Natural killer cell treated with Interleukin-12 subunit alpha and Interleukin-12 subunit beta and Interleukin-15 and Interleukin-18, amount 100 ng/mL, for 72 hours (primary cell): ENCODE measurements at regions not wholly inside any gene's neighbourhood (a gene's known extent, or its start where the extent isn't known, plus 50 kb on each side); places are given as distances from the start of the nearest gene placed in this dataset.

Experiments
- ATAC-seq, 2 donors: fragments of 150-1000 bp; cut with Tn5 transposase in 1 of 2; sonication (Bioruptor Pico), chemical (Tn5 transposase) in 1 of 2; 2 replicates each; pipeline ENCODE4 v1.10.0; 2021
- DNase-seq: peaks from one replicate; pipeline ENCODE4 v3.0.0; 2022; ENCODE audit warnings: low spot score
- H3K27ac Mint-ChIP-seq, 2 donors: 1 replicate in 1 of 2; 2 replicates in 1 of 2; pipeline ENCODE4 v1.8.0; 2022; ENCODE audit warnings: mixed read lengths in 2 of 2, mild to moderate bottlenecking in 1 of 2, moderate library complexity in 1 of 2
- H3K27me3 Mint-ChIP-seq, 2 donors: 1 replicate in 1 of 2; 2 replicates in 1 of 2; pipeline ENCODE4 v1.8.0; 2022; ENCODE audit warnings: mixed read lengths in 2 of 2
- H3K36me3 Mint-ChIP-seq: one replicate; pipeline ENCODE4 v1.8.0; 2022; ENCODE audit warnings: mixed read lengths
- H3K4me1 Mint-ChIP-seq, 2 donors: 1 replicate in 1 of 2; 2 replicates in 1 of 2; pipeline ENCODE4 v1.8.0; 2022; ENCODE audit warnings: low read depth in 2 of 2, mixed read lengths in 2 of 2, mild to moderate bottlenecking in 1 of 2
- H3K4me3 Mint-ChIP-seq: one replicate; pipeline ENCODE4 v1.8.0; 2022; ENCODE audit warnings: mixed read lengths
- H3K9me3 Mint-ChIP-seq: 2 replicates; pipeline ENCODE4 v1.8.0; 2022; ENCODE audit warnings: mixed read lengths

- ATAC-seq, result no peak
- no peak overlapping the region for H3K4me3 Mint-ChIP-seq
- H3K27ac Mint-ChIP-seq, result no peak overlapping the region
- no peaks in the 10 kb centered on the region for H3K4me1 Mint-ChIP-seq
- H3K9me3 Mint-ChIP-seq, result no peaks in the 10 kb centered on the region
- DNase-seq, result no peak
- no peaks in the 10 kb centered on the region for H3K36me3 Mint-ChIP-seq
- H3K27me3 Mint-ChIP-seq, result no peaks in the 10 kb centered on the region
These were observed 1025.8 kb upstream of the KLHL29 start for GRCh38 chr2:22359071-22359672.

GRCh38 chr2:22360735-22361374 lies 1024.1 kb upstream of the KLHL29 start:
- no peak for DNase-seq
- no peak overlapping the region for H3K4me3 Mint-ChIP-seq
- no peak overlapping the region for H3K27ac Mint-ChIP-seq
- no peaks in the 10 kb centered on the region for H3K27me3 Mint-ChIP-seq
- ATAC-seq, result no peak
- H3K36me3 Mint-ChIP-seq, result no peaks in the 10 kb centered on the region
- peaks cover 4% of the 10 kb centered on the region for H3K9me3 Mint-ChIP-seq
- H3K4me1 Mint-ChIP-seq, result no peaks in the 10 kb centered on the region

GRCh38 chr2:22361571-22361970 lies 1023.4 kb upstream of the KLHL29 start:
- no peak for DNase-seq
- Mint-ChIP-seq H3K4me3 (no peak overlapping the region), H3K27ac (no peak overlapping the region), H3K9me3 (peaks cover 4% of the 10 kb centered on the region), H3K27me3 (no peaks in the 10 kb centered on the region), H3K36me3 (no peaks in the 10 kb centered on the region), H3K4me1 (no peaks in the 10 kb centered on the region)
- no peak for ATAC-seq

- no peak for ATAC-seq
- H3K27ac Mint-ChIP-seq, result no peak overlapping the region
- H3K36me3 Mint-ChIP-seq, result no peaks in the 10 kb centered on the region
- no peak overlapping the region for H3K4me3 Mint-ChIP-seq
- no peaks in the 10 kb centered on the region for H3K4me1 Mint-ChIP-seq
- peaks cover 30% of the 10 kb centered on the region for H3K9me3 Mint-ChIP-seq
- no peak for DNase-seq
- no peaks in the 10 kb centered on the region for H3K27me3 Mint-ChIP-seq
These were observed 1009.9 kb upstream of the KLHL29 start for GRCh38 chr2:22375096-22375495.

DNA sequence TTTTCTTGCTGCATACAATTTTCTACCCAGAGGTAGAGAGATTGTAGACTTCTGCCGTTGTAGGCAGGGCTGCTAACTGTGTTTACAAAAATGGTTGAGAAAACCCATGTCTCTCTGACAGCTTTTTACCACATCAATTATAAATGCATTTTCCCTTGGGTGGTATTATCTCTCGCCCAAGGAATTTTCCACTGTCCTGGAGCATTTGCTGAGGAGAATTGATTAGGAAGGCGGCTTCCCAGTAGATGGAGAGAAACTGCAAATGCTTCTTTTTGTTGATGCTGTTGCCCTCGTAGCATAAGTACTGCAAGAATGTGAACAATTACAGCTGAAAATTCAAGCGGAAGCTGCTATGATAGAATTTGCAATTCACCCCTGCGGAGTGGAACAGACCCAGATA lies 1007.7 kb upstream of the KLHL29 start:
- H3K27me3 Mint-ChIP-seq, result no peaks in the 10 kb centered on the region
- no peaks in the 10 kb centered on the region for H3K4me1 Mint-ChIP-seq
- no peaks in the 10 kb centered on the region for H3K36me3 Mint-ChIP-seq
- DNase-seq (no peak), ATAC-seq (no peak)
- peaks cover 29% of the 10 kb centered on the region for H3K9me3 Mint-ChIP-seq
- no peak overlapping the region for H3K4me3 Mint-ChIP-seq
- H3K27ac Mint-ChIP-seq, result no peak overlapping the region

GRCh38 chr2:22382479-22383169 lies 1002.4 kb upstream of the KLHL29 start:
- Mint-ChIP-seq H3K4me3 (no peak overlapping the region), H3K9me3 (peaks cover 17% of the 10 kb centered on the region)
- DNase-seq, result no peak

DNA sequence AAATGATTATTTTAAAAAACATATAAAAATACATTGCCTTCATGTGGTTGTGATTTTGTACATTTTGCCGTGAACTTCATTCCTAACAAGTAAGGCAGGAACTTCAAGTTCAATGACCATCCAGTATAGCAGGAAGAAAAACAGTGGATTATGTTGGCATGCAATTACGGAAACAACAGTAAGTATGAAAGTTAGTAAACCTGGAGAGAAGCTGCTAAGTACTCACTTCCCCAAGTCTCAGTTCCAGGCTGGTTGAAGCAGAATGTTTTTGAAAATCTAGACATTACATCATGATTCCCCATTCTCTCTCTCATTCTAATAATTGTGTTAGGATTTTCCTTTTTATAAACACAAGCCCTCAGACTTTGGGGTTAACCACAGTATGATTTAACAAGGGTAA lies 987.1 kb upstream of the KLHL29 start:
- ATAC-seq (no peak), DNase-seq (no peak)
- Mint-ChIP-seq H3K36me3 (no peaks in the 10 kb centered on the region), H3K4me3 (no peak overlapping the region), H3K4me1 (no peaks in the 10 kb centered on the region), H3K9me3 (peaks cover 24% of the 10 kb centered on the region), H3K27ac (no peak overlapping the region), H3K27me3 (no peaks in the 10 kb centered on the region)

More at GRCh38 chr2:22382479-22383169, 1002.4 kb upstream of the KLHL29 start:
- no peak for ATAC-seq
- Mint-ChIP-seq H3K27ac (no peak overlapping the region), H3K4me1 (no peaks in the 10 kb centered on the region), H3K27me3 (no peaks in the 10 kb centered on the region), H3K36me3 (no peaks in the 10 kb centered on the region)

DNA sequence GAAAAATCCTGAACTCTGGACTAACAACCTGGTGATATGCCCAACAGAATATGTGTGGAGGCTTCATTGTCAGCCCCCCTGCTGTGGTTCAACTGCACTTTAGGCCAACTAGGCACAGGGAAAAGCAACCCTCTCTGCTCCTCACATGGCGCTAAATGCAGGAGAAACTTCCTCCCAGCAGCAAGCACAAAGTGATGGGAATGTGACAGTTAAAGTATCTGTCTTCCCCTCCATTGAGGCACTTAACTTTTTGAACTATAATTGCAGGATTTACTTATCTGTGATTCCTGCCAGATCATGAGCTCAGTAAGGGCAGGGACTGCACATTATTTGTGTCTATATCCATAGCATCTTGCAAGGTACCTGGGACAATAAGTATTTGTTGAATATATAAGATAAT lies 981.2 kb upstream of the KLHL29 start:
- ATAC-seq (no peak), DNase-seq (no peak)
- Mint-ChIP-seq H3K4me3 (no peak overlapping the region), H3K9me3 (peaks cover 28% of the 10 kb centered on the region), H3K4me1 (no peaks in the 10 kb centered on the region), H3K27ac (no peak overlapping the region), H3K36me3 (peaks cover 5% of the 10 kb centered on the region), H3K27me3 (no peaks in the 10 kb centered on the region)

GRCh38 chr2:22406625-22407024 lies 978.4 kb upstream of the KLHL29 start:
- Mint-ChIP-seq H3K4me3 (no peak overlapping the region), H3K4me1 (no peaks in the 10 kb centered on the region), H3K9me3 (peaks cover 28% of the 10 kb centered on the region), H3K27ac (no peak overlapping the region), H3K36me3 (peaks cover 5% of the 10 kb centered on the region), H3K27me3 (no peaks in the 10 kb centered on the region)
- DNase-seq (no peak), ATAC-seq (no peak)

GRCh38 chr2:22420076-22420475 lies 964.9 kb upstream of the KLHL29 start:
- peaks cover 5% of the 10 kb centered on the region for H3K36me3 Mint-ChIP-seq
- H3K4me3 Mint-ChIP-seq, result no peak overlapping the region
- H3K27me3 Mint-ChIP-seq, result no peaks in the 10 kb centered on the region
- DNase-seq, result no peak
- H3K4me1 Mint-ChIP-seq, result no peaks in the 10 kb centered on the region
- H3K9me3 Mint-ChIP-seq, result peaks cover 22% of the 10 kb centered on the region
- no peak for ATAC-seq
- no peak overlapping the region for H3K27ac Mint-ChIP-seq

DNA sequence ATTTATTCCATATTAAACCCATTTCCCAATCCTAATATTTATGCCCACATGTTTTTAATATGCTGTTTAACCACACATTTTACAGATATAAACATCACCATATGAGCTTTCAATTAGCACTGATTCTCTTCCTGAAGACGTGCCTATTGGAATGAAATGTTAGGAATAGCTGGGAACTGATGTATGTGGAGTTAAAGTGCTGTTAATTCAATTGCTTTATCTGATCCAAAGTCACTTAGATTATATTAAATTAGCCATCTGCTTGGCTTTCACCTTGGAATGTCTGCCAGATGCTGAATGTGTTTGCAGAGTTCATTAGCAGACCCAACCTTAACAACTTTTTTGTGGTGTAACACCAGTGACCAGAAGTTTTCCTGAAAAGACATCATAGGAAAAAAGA lies 942.9 kb upstream of the KLHL29 start:
- ATAC-seq, result no peak
- Mint-ChIP-seq H3K4me1 (no peaks in the 10 kb centered on the region), H3K27me3 (no peaks in the 10 kb centered on the region), H3K36me3 (no peaks in the 10 kb centered on the region), H3K4me3 (no peak overlapping the region), H3K9me3 (peaks cover 14% of the 10 kb centered on the region), H3K27ac (no peak overlapping the region)
- no peak for DNase-seq

DNA sequence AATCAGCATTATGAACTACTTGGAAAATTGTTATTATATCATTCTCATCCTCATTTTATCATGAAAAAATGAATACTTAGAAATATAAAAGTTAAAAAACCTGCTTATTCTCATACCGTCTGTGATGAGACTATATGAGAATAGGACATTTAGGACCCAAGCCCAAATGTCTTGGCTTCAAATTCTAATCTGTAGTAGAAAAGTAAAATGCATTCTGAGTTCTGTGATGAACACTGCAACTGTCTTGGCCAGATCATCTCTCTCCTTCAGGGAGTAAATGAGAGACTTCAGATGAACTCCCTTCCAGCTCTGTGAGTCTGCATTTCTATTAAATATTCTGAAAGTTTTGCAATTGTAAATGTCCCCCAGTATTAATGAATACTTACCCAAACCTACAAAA lies 940.7 kb upstream of the KLHL29 start:
- Mint-ChIP-seq H3K36me3 (no peaks in the 10 kb centered on the region), H3K4me3 (no peak overlapping the region), H3K27me3 (no peaks in the 10 kb centered on the region), H3K27ac (no peak overlapping the region), H3K4me1 (no peaks in the 10 kb centered on the region), H3K9me3 (peaks cover 12% of the 10 kb centered on the region)
- no peak for ATAC-seq
- DNase-seq, result no peak

DNA sequence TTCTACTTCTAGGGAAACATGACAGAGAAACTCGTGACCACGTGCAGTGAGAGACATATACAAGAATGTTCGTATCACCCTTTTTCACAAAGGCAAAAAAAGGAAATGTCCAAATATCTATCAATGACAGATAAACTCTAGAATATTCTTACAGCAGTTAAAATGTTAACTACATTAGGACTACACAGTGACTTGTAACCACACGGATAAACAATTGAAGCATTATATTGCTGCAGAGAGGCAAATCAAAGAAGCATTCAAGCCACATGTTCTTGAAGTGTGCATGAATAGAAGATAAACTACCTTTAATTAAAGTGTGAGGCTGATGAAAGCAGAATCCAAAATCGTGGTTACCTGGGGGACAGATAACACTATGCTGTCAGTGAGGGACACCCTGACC lies 935.3 kb upstream of the KLHL29 start:
- Mint-ChIP-seq H3K4me3 (no peak overlapping the region), H3K9me3 (peaks cover 22% of the 10 kb centered on the region), H3K4me1 (no peaks in the 10 kb centered on the region), H3K27me3 (no peaks in the 10 kb centered on the region), H3K36me3 (no peaks in the 10 kb centered on the region), H3K27ac (no peak overlapping the region)
- ATAC-seq, result no peak
- no peak for DNase-seq

DNA sequence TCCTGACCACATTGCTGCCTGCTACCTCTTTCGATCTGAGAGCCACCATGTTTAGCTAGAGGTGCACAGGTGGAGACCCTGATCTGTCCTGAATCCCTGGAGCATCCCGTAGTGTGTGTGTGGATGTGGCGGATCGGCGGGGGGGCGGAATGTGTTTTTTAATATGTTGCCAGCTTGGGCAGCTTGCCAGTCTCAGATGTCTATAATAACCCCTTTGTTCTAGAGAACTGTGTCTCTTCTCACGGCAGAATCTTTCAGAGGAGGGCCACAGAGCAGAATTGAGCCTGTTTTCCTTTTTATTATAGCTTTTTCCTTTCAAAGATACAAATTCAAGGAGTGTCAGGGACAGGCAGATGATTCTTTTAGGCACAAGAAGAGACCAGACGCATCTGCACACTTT lies 934.1 kb upstream of the KLHL29 start:
- Mint-ChIP-seq H3K27ac (no peak overlapping the region), H3K9me3 (peaks cover 17% of the 10 kb centered on the region), H3K4me3 (no peak overlapping the region), H3K4me1 (no peaks in the 10 kb centered on the region), H3K36me3 (no peaks in the 10 kb centered on the region), H3K27me3 (no peaks in the 10 kb centered on the region)
- ATAC-seq (no peak), DNase-seq (no peak)
